ENCODE measurements at regions not wholly inside any gene's neighbourhood (a gene's known extent, or its start where the extent isn't known, plus 50 kb on each side); places are given as distances from the start of the nearest gene placed in this dataset.

GRCh38 chr11:92911478-92911877 lies 58.0 kb upstream of the MTNR1B start:
- DNase-seq, result no peak

- DNase-seq, result no peak
These were observed 53.9 kb upstream of the MTNR1B start for GRCh38 chr11:92915551-92915950.

- DNase-seq, result no peak
These were observed 53.2 kb upstream of the MTNR1B start for GRCh38 chr11:92916299-92916698.

- no peak for DNase-seq
These were observed 51.5 kb upstream of the MTNR1B start for GRCh38 chr11:92917927-92918326.

GRCh38 chr11:92919048-92919447 lies 50.4 kb upstream of the MTNR1B start:
- DNase-seq, result no peak
